T-helper 1 cell treated with Interleukin-12 subunit alpha and Interleukin-12 subunit beta and Interleukin-4 antibody, amounts not matched to agents 30 μg/mL and 1 μg/mL, for 36 hours (primary cell): ENCODE measurements at regions not wholly inside any gene's neighbourhood (a gene's known extent, or its start where the extent isn't known, plus 50 kb on each side); places are given as distances from the start of the nearest gene placed in this dataset.

Experiments
- H3K27ac Mint-ChIP-seq: one replicate; pipeline ENCODE4 v1.8.0; 2021; ENCODE audit warnings: mild to moderate bottlenecking, mixed read lengths
- H3K27me3 Mint-ChIP-seq: one replicate; pipeline ENCODE4 v1.8.0; 2021; ENCODE audit warnings: low read depth, mixed read lengths
- H3K36me3 Mint-ChIP-seq: one replicate; pipeline ENCODE4 v1.8.0; 2021; ENCODE audit warnings: low read depth, mixed read lengths
- H3K4me1 Mint-ChIP-seq: one replicate; pipeline ENCODE4 v1.8.0; 2021; ENCODE audit warnings: low read depth, mixed read lengths
- H3K4me3 Mint-ChIP-seq: one replicate; pipeline ENCODE4 v1.8.0; 2021; ENCODE audit warnings: mild to moderate bottlenecking, moderate library complexity, mixed read lengths
- H3K9me3 Mint-ChIP-seq: one replicate; pipeline ENCODE4 v1.8.0; 2021; ENCODE audit warnings: mixed read lengths

DNA sequence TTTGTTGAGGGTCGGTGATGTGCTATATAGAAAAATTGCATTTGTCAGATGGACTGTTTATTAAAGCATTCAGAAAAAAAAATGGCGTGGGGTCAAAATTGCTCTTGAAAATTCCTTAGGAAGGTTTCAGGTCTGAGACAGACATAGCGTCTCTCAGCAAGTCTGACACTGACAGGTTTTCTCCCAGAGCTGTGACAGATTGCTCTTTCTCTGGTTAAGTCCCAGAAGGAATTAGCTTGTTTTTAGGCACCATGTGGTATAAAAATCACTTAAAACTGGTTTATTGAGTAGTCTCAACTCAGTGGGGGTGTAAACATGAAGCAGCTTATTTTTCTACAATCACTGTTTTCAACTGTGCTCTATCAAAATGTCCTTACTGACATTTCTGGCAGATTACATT, 1379.8 kb downstream of the MAT2B start:
- H3K4me3 Mint-ChIP-seq = no peak overlapping the region

DNA sequence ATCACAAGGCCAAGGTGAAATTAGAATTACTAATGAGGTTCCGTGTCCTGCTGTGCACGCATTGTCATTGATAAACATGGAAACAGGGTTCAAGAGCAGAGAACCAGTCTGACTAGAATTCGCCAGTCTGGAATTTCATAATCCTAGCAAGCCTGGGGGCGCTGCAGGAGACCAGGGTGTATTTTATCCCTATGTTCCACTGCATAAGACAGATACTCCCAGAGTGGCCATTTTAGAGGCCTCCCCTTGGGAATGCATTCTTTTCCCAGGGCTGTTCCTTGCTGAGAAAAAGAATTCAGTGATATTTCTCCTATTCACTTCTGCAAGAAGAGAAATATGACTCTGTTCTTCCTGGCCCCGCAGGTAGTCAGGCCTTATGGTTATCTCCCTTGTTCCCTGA, 1387.7 kb downstream of the MAT2B start:
- no peaks in the 10 kb centered on the region for H3K27me3 Mint-ChIP-seq

More for the DNA sequence above, 1379.8 kb downstream of the MAT2B start:
- Mint-ChIP-seq H3K36me3 (no peaks in the 10 kb centered on the region), H3K9me3 (peaks cover 4% of the 10 kb centered on the region), H3K4me1 (no peaks in the 10 kb centered on the region), H3K27ac (no peak overlapping the region), H3K27me3 (no peaks in the 10 kb centered on the region)

DNA sequence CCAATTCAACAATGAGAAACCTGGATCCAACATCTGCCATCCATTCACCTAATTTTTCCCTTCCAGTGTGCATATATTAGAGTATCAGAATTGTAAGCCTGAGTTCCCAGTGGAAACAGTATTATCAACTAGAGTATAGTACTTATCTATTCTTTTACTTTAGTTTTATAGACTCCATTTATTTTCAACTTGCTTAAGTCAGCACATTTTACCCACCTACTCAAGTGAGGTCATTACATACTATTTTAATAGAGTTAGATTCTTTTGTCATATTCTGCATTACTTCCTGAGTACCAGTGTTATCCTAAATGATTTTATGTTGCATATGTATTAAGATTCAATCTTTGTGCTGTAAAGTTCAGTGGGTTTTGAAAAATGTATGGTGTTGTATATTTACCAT, 1393.3 kb downstream of the MAT2B start:
- no peaks in the 10 kb centered on the region for H3K4me1 Mint-ChIP-seq
- no peaks in the 10 kb centered on the region for H3K9me3 Mint-ChIP-seq
- H3K36me3 Mint-ChIP-seq = no peaks in the 10 kb centered on the region
- H3K27me3 Mint-ChIP-seq = no peaks in the 10 kb centered on the region
- no peak overlapping the region for H3K4me3 Mint-ChIP-seq
- H3K27ac Mint-ChIP-seq = no peak overlapping the region

More for the DNA sequence above, 1387.7 kb downstream of the MAT2B start:
- H3K9me3 Mint-ChIP-seq = peaks cover 3% of the 10 kb centered on the region
- H3K36me3 Mint-ChIP-seq = no peaks in the 10 kb centered on the region
- H3K4me3 Mint-ChIP-seq = no peak overlapping the region
- no peak overlapping the region for H3K27ac Mint-ChIP-seq
- no peaks in the 10 kb centered on the region for H3K4me1 Mint-ChIP-seq

DNA sequence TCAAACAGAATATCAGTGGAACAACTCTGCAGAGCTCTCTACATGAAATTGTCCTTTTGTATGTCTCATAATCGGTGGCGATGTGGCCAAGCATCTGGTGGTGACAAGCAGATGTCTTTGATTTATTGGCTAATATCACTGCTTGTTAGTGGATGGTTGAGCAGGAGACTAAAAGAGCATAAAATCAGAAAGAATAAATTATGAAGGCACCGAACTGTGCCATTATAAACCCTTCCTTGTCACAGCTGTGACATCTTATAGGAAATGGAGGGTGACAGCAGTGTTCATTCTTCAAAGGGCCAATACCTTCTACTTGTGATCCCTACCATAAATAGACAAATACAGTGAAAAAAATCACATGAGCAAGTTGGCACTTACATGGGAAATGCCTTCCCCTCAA, 1404.3 kb downstream of the MAT2B start:
- Mint-ChIP-seq H3K4me1 (no peaks in the 10 kb centered on the region), H3K4me3 (no peak overlapping the region), H3K9me3 (peaks cover 6% of the 10 kb centered on the region), H3K36me3 (no peaks in the 10 kb centered on the region), H3K27ac (no peak overlapping the region), H3K27me3 (no peaks in the 10 kb centered on the region)

DNA sequence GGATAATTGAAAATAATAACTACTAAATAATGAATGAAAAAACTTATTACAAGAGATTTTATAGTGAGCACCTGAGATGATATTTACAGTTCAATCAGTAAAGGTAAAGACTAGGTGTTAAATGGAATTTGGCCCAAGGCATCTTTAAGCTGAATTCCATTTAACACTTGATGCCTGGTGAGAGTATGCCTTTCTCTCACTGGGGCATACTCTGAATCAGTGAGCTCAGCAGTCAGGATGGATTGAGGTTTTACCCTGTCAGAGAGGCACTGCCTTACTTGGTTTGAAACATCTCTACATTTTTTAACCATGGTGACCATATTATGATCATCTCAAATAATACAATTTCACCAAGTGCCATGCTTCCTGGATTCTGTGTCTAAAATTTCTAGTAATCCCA, 1416.3 kb downstream of the MAT2B start:
- no peaks in the 10 kb centered on the region for H3K27me3 Mint-ChIP-seq
- H3K9me3 Mint-ChIP-seq = peaks cover 30% of the 10 kb centered on the region
- no peak overlapping the region for H3K27ac Mint-ChIP-seq
- H3K4me3 Mint-ChIP-seq = no peak overlapping the region
- no peaks in the 10 kb centered on the region for H3K4me1 Mint-ChIP-seq
- H3K36me3 Mint-ChIP-seq = no peaks in the 10 kb centered on the region

DNA sequence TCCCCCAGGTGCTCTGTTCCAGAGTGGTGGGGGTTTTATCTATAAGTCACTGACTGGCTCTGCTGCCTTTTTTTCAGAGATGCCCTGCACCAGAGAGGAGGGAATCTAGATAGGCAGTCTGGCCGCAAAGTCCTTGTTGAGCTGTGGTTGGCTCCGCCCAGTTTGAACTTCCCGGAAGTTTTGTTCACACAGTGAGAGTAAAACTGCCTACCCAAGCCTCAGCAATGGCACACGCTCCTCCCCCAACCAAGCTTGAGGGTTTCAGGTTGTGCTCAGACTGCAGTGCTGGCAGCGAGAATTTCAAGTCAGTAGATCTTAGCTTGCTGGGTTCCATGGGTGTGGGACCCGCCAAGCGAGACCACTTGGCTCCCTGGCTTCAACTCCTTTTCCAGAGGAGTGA, 1428.6 kb downstream of the MAT2B start:
- Mint-ChIP-seq H3K4me3 (no peak overlapping the region), H3K9me3 (peaks cover 28% of the 10 kb centered on the region), H3K27me3 (no peaks in the 10 kb centered on the region), H3K27ac (no peak overlapping the region), H3K4me1 (no peaks in the 10 kb centered on the region), H3K36me3 (no peaks in the 10 kb centered on the region)

DNA sequence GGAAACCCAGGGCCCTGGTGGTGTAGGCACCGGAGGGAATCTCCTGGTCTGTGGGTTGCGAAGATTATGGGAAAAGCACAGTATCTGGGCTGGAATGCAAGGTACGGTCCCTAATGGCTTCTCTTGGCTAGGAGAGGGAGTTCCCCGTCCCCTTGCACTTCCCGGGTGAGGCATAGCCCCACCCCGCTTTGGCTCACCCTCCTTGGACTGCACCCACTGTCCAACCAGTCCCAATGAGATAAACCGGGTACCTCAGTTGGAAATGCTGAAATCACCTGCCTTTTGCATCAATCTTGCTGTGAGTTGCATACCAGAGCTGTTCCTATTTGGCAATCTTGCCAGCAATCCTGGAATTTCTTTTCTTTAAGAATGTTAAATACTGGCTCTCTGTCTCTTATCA, 1429.1 kb downstream of the MAT2B start:
- H3K9me3 Mint-ChIP-seq = peaks cover 28% of the 10 kb centered on the region
- no peak overlapping the region for H3K27ac Mint-ChIP-seq
- H3K4me1 Mint-ChIP-seq = no peaks in the 10 kb centered on the region
- H3K4me3 Mint-ChIP-seq = no peak overlapping the region
- no peaks in the 10 kb centered on the region for H3K27me3 Mint-ChIP-seq
- H3K36me3 Mint-ChIP-seq = no peaks in the 10 kb centered on the region

DNA sequence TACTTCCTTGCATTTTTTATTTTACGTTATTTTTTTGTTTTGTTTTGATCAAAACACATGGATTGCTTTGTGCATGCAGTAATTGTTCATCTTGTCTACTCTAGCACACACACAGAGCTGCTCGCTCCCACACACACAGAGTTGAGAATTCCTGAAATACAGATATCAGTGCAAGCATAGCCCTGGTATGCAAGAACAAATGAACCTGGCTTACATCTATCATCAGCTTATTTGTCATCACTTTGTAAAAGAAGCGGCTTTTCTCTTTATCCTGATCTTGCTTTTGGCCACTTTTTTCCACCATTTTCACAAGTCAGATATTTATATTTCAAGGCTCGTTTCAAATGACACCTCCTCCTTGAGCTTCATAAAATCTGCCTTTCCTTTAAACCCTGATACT, 1435.7 kb downstream of the MAT2B start:
- Mint-ChIP-seq H3K4me1 (no peaks in the 10 kb centered on the region), H3K36me3 (no peaks in the 10 kb centered on the region), H3K27ac (no peak overlapping the region), H3K9me3 (no peaks in the 10 kb centered on the region), H3K27me3 (no peaks in the 10 kb centered on the region), H3K4me3 (no peak overlapping the region)

DNA sequence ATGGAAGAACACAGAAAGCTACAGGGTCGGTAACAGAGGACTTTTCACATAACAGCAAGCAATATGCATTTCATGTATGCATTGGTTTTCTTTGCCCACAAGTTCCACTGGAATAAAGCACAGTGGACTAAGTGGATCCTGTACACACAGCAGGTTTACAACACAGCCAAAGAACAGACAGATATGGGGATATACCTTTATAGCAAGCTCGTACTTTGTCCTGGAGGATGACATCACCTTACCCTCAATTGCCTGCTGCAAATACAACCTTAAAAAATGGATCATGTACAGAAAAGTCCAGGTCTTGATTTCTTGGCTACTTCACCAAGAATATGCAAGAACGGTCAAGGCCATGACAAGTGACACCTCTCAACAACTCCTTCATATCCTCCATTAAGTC, 1445.5 kb downstream of the MAT2B start:
- Mint-ChIP-seq H3K4me3 (no peak overlapping the region), H3K36me3 (no peaks in the 10 kb centered on the region)

DNA sequence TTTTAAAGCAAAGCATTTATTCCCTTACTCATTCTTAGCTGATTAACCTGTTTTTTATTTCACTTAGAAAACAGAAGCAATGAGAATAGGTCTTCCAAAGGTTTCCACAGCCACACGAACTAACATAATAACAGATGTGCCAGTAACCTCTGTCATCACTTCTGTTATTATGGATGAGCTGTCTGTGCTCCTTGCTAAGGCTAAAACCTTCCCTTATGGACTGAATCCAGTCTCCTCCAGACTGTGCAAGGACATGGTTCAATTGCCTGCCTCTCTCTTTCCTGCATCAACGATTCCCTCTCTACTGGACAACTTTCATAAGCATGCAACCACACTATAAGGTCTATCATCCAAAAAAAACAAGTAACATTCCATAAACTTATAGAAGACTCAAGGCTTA, 1446.2 kb downstream of the MAT2B start:
- Mint-ChIP-seq H3K27ac (no peak overlapping the region), H3K4me1 (no peaks in the 10 kb centered on the region), H3K27me3 (no peaks in the 10 kb centered on the region), H3K36me3 (no peaks in the 10 kb centered on the region), H3K9me3 (peaks cover 3% of the 10 kb centered on the region), H3K4me3 (no peak overlapping the region)

More for the DNA sequence above, 1445.5 kb downstream of the MAT2B start:
- Mint-ChIP-seq H3K27me3 (no peaks in the 10 kb centered on the region), H3K9me3 (peaks cover under 1% of the 10 kb centered on the region), H3K4me1 (no peaks in the 10 kb centered on the region), H3K27ac (no peak overlapping the region)

DNA sequence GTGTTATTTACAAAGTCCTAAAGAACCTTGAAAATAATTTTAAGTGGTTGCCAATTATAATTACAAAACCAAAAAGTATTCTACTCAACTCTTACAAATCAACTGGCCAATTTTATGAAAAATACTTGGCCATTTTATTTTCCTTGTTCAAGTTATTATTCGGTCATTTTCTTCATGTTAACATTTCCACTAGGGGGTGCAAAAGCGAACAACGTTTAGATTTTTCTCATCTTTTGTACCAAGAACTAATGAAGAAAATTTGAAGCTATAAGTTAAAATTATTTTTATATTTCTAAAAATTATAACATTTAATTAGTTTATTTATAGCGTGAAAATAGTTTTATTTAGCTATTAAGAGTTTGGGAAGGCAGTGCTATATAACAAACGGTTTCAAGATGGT, 1453.3 kb downstream of the MAT2B start:
- H3K27ac Mint-ChIP-seq = no peak overlapping the region

DNA sequence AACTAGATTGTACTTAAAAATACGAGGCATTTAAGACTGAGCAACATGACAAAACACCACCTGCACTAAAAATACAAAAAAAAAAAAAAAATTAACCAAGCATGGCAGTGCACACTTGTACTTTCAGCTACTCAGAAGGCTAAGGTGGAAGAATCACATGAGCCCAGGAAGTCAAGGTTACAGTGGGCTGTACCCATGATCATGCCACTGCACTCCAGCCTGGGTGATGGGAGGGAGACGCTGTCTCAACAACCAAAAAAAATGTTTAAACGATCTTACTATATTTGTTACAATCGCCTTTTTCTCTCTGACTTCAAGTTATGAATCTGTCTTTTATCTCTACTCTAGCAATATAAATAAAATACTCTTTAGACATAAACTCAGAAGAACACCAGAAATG, 1454.3 kb downstream of the MAT2B start:
- H3K9me3 Mint-ChIP-seq = peaks cover 6% of the 10 kb centered on the region
- no peaks in the 10 kb centered on the region for H3K36me3 Mint-ChIP-seq
- H3K27ac Mint-ChIP-seq = no peak overlapping the region
- no peaks in the 10 kb centered on the region for H3K27me3 Mint-ChIP-seq
- H3K4me3 Mint-ChIP-seq = no peak overlapping the region
- no peaks in the 10 kb centered on the region for H3K4me1 Mint-ChIP-seq

More for the DNA sequence above, 1453.3 kb downstream of the MAT2B start:
- Mint-ChIP-seq H3K4me1 (no peaks in the 10 kb centered on the region), H3K4me3 (no peak overlapping the region), H3K36me3 (no peaks in the 10 kb centered on the region), H3K9me3 (peaks cover 6% of the 10 kb centered on the region), H3K27me3 (no peaks in the 10 kb centered on the region)

DNA sequence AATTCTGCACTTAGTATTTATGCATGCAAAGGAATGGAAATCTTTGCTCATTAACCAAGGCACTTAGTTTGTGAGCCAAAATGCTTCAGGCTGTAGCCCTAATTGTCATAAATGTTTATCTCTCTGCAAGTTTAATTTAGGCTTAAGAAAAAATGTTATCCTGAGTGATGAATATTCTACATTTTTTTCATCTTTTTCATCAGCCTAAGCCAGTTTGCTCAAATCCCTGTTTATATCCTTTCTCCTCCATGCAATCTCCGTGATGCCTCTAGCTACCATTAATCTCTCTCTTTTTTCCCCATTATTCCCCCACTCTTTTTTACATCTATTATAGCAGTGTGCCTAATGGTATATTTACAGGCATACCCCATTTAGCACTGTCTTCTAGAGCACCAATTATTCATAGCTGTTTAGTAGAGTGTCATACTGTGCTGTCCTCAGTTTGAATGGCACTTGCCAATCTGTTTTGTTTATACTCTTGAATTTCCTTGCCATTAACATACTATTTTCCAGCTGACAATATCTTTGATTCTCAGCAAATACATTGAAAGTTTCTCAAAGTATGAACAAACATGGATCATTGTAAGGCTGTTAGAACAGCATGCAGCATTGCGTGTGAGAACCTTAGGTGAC, 1457.0 kb downstream of the MAT2B start:
- peaks cover under 1% of the 10 kb centered on the region for H3K9me3 Mint-ChIP-seq
- H3K27me3 Mint-ChIP-seq = no peaks in the 10 kb centered on the region
- H3K27ac Mint-ChIP-seq = no peak overlapping the region
- no peaks in the 10 kb centered on the region for H3K4me1 Mint-ChIP-seq
- H3K4me3 Mint-ChIP-seq = no peak overlapping the region
- H3K36me3 Mint-ChIP-seq = no peaks in the 10 kb centered on the region

DNA sequence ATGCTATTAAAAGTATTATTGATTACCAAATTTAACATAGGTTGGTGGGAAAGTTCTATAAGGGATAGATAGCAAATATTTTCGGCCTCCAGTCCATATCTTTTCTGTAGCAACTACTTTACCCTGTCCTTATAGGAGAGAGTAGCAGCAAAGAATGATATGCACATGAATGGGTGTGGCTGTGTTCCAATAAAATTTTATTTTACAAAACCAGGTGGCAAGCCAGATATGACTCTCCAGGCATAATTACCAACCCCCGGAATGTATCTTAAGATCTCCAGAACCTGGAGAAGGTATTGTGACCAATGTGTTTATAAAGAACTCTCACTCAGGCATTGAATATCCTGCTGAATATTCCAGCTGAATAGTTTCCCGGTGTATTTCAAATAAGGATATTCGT, 1461.2 kb downstream of the MAT2B start:
- Mint-ChIP-seq H3K27me3 (no peaks in the 10 kb centered on the region), H3K4me3 (no peak overlapping the region), H3K9me3 (no peaks in the 10 kb centered on the region), H3K27ac (no peak overlapping the region), H3K4me1 (no peaks in the 10 kb centered on the region), H3K36me3 (no peaks in the 10 kb centered on the region)

DNA sequence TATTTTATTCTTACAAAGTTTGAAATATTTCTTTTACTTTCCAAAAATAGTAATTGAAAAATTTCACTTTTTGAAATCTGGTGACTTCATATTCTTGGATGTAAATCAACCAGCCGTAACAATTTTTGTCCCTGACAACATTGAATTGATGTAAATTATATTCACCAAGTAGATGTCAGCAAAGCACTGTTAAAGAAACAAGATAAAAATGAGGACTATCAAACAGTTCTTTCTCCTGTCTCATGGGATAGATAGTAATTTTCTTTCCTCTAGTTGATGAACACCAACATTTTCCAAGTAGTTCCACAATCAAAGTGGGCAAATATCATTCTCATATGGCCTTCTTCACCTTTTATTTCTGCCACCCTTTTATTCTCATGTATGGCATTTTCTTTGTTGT, 1461.9 kb downstream of the MAT2B start:
- Mint-ChIP-seq H3K4me3 (no peak overlapping the region), H3K27me3 (no peaks in the 10 kb centered on the region), H3K27ac (no peak overlapping the region), H3K9me3 (no peaks in the 10 kb centered on the region), H3K4me1 (no peaks in the 10 kb centered on the region), H3K36me3 (no peaks in the 10 kb centered on the region)

DNA sequence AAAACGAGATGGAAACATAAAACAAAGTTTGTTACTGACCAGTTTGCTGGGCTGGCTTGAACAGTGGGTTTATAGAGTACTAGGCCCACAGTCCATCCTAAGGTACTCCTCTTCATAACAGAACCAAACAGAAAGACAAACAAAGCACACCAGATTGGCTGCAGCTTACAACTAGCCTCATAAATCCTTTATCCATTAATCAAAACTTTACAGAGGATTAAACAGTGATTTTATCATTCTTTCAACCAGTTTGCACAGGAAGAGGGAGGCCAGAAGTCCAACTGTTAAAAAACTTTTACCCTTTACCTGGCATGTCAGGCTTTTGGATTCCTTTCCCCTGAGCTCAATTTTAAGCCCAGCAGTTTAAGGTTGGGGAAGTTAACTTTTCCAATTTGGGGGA, 1467.6 kb downstream of the MAT2B start:
- H3K27ac Mint-ChIP-seq = no peak overlapping the region
- H3K27me3 Mint-ChIP-seq = no peaks in the 10 kb centered on the region
- H3K4me1 Mint-ChIP-seq = no peaks in the 10 kb centered on the region
- H3K9me3 Mint-ChIP-seq = peaks cover 17% of the 10 kb centered on the region
- no peaks in the 10 kb centered on the region for H3K36me3 Mint-ChIP-seq
- H3K4me3 Mint-ChIP-seq = no peak overlapping the region
